Nephron (organoid): ENCODE measurements at regions not wholly inside any gene's neighbourhood (a gene's known extent, or its start where the extent isn't known, plus 50 kb on each side); places are given as distances from the start of the nearest gene placed in this dataset.
"Not testable (repeated sequence)": the region's sequence is repeated elsewhere in the genome, so short reads cannot be mapped to it uniquely, and the experiment has no call there.

Experiments used
- H3K27ac Mint-ChIP-seq, 3 experiments: 2 replicates each; pipeline ENCODE4 v1.8.0; 2020; ENCODE audit warnings: mixed read lengths in 3 of 3, mild to moderate bottlenecking in 2 of 3, moderate library complexity in 1 of 3
- H3K27me3 Mint-ChIP-seq: 2 replicates; pipeline ENCODE4 v1.8.0; 2021; ENCODE audit warnings: low read depth, mild to moderate bottlenecking, moderate library complexity, mixed read lengths
- H3K36me3 Mint-ChIP-seq: 2 replicates; pipeline ENCODE4 v1.8.0; 2020; ENCODE audit warnings: low read depth, mixed read lengths
- H3K4me1 Mint-ChIP-seq: 2 replicates; pipeline ENCODE4 v1.8.0; 2020; ENCODE audit warnings: mixed read lengths
- H3K4me3 Mint-ChIP-seq, 3 experiments: 2 replicates each; pipeline ENCODE4 v1.8.0; 2020; ENCODE audit warnings: mild to moderate bottlenecking in 3 of 3, mixed read lengths in 3 of 3, moderate library complexity in 2 of 3
- H3K9me3 Mint-ChIP-seq: 2 replicates; pipeline ENCODE4 v1.8.0; 2020; ENCODE audit warnings: mixed read lengths
- CTCF ChIP-seq, 3 experiments: fragments of 200-600 bp; sonication (generic); IDR thresholded peaks; one replicate each; pipeline ENCODE4 v1.5.0; 2021; ENCODE audit warnings: antibody characterized with exemption in 3 of 3; ENCODE audit not compliant: unreplicated experiment in 3 of 3

- Mint-ChIP-seq H3K4me1 (no peaks in the 10 kb centered on the region), H3K27me3 (no peaks in the 10 kb centered on the region), H3K4me3 (no peak overlapping the region), H3K9me3 (no peaks in the 10 kb centered on the region), H3K27ac (no peak overlapping the region), H3K36me3 (no peaks in the 10 kb centered on the region)
- no peak for TF ChIP-seq CTCF (IDR thresholded peaks at IDR 0.05; ENCODE audit: unreplicated experiment in 3 of 3)
Measured at GRCh38 chr9:85872463-85872862, 68.5 kb upstream of the NAA35 start.

- peaks cover 14% of the 10 kb centered on the region for H3K36me3 Mint-ChIP-seq
- TF ChIP-seq CTCF (IDR thresholded peaks at IDR 0.05; ENCODE audit: unreplicated experiment in 3 of 3), result no peak
- H3K4me3 Mint-ChIP-seq, result no peak overlapping the region
Measured at GRCh38 chr9:85876628-85877027, 64.3 kb upstream of the NAA35 start.

GRCh38 chr9:85878872-85879597 is 61.9 kb upstream of the NAA35 start:
- not testable (repeated sequence) for H3K4me1 Mint-ChIP-seq, H3K27ac Mint-ChIP-seq, H3K4me3 Mint-ChIP-seq, H3K27me3 Mint-ChIP-seq, H3K9me3 Mint-ChIP-seq
- peaks cover 34% of the 10 kb centered on the region for H3K36me3 Mint-ChIP-seq

More at GRCh38 chr9:85876628-85877027, 64.3 kb upstream of the NAA35 start:
- Mint-ChIP-seq H3K27me3 (no peaks in the 10 kb centered on the region), H3K9me3 (no peaks in the 10 kb centered on the region), H3K27ac (no peak overlapping the region), H3K4me1 (no peaks in the 10 kb centered on the region)

- Mint-ChIP-seq H3K27ac (peak overlapping the region in 1 of 3 experiments; percentile 46), H3K36me3 (peaks cover 44% of the 10 kb centered on the region)
- not testable (repeated sequence) for H3K4me3 Mint-ChIP-seq, H3K27me3 Mint-ChIP-seq, H3K4me1 Mint-ChIP-seq, H3K9me3 Mint-ChIP-seq
Measured at GRCh38 chr9:85880507-85880906, 60.4 kb upstream of the NAA35 start.

- TF ChIP-seq CTCF (IDR thresholded peaks at IDR 0.05; ENCODE audit: unreplicated experiment in 3 of 3), result no peak
- Mint-ChIP-seq H3K4me3 (no peak overlapping the region), H3K4me1 (no peaks in the 10 kb centered on the region), H3K36me3 (peaks cover 48% of the 10 kb centered on the region), H3K27ac (no peak overlapping the region), H3K9me3 (no peaks in the 10 kb centered on the region), H3K27me3 (no peaks in the 10 kb centered on the region)
Measured at GRCh38 chr9:85884256-85884655, 56.7 kb upstream of the NAA35 start.

- H3K36me3 Mint-ChIP-seq, result peaks cover 17% of the 10 kb centered on the region
- no peaks in the 10 kb centered on the region for H3K27me3 Mint-ChIP-seq
- no peak overlapping the region for H3K27ac Mint-ChIP-seq
- TF ChIP-seq CTCF (IDR thresholded peaks at IDR 0.05; ENCODE audit: unreplicated experiment in 3 of 3), result no peak
- H3K4me1 Mint-ChIP-seq, result no peaks in the 10 kb centered on the region
- H3K9me3 Mint-ChIP-seq, result peaks cover 6% of the 10 kb centered on the region
- no peak overlapping the region for H3K4me3 Mint-ChIP-seq
Measured at GRCh38 chr9:85890962-85891361, 50.0 kb upstream of the NAA35 start.
